HG02840 (cell line): ENCODE measurements at regions not wholly inside any gene's neighbourhood (a gene's known extent, or its start where the extent isn't known, plus 50 kb on each side); places are given as distances from the start of the nearest gene placed in this dataset.
A peak's percentile ranks its signal among the peaks of the same experiment; 100 is the strongest.

Experiments
- ATAC-seq: cut with Tn5 transposase; IDR thresholded peaks from one replicate; pipeline ENCODE4 v1.9.1; 2021; ENCODE audit warnings: mild to moderate bottlenecking, moderate library complexity, moderate number of reproducible peaks; ENCODE audit not compliant: unreplicated experiment, low FRiP score

GRCh38 chr18:54767098-54767497 is 61.2 kb upstream of the RAB27B start:
- no peak for ATAC-seq

GRCh38 chr18:54769526-54770464 is 58.5 kb upstream of the RAB27B start:
- ATAC-seq, result no peak

GRCh38 chr18:54772056-54772455 is 56.2 kb upstream of the RAB27B start:
- no peak for ATAC-seq

- ATAC-seq, result no peak
Observed at GRCh38 chr18:54774423-54774822, 53.9 kb upstream of the RAB27B start.

- no peak for ATAC-seq
Observed at GRCh38 chr18:54774981-54775665, 53.2 kb upstream of the RAB27B start.

- ATAC-seq, result no peak
Observed at GRCh38 chr18:54775686-54776085, 52.6 kb upstream of the RAB27B start.

GRCh38 chr18:54776282-54776977 is 51.8 kb upstream of the RAB27B start:
- peak; percentile 61 for ATAC-seq

- peak; percentile 48 for ATAC-seq
Observed at GRCh38 chr18:54777118-54777791, 51.0 kb upstream of the RAB27B start.

- no peak for ATAC-seq
Observed at GRCh38 chr18:54777989-54778388, 50.3 kb upstream of the RAB27B start.
